Cardiac fibroblast (primary cell): ENCODE measurements at regions not wholly inside any gene's neighbourhood (a gene's known extent, or its start where the extent isn't known, plus 50 kb on each side); places are given as distances from the start of the nearest gene placed in this dataset.

Source experiments
- DNase-seq, 2 donors: peaks; one replicate each; pipeline versions ENCODE4 v3.0.0 to v3.0.0-alpha.2; 2010; ENCODE audit warnings: low read depth in 2 of 2
- H3K4me3 ChIP-seq, 2 donors: replicated peaks in 1 of 2; 1 replicate in 1 of 2; 2 replicates in 1 of 2; pipeline ENCODE4 v1.5.1; 2011; ENCODE audit warnings: low read depth in 2 of 2, low read length in 2 of 2, mild to moderate bottlenecking in 2 of 2, moderate library complexity in 1 of 2
- CTCF ChIP-seq: IDR thresholded peaks from one replicate; pipeline ENCODE4 v1.5.1; 2011; ENCODE audit warnings: low read depth, mild to moderate bottlenecking, low read length, inconsistent platforms

GRCh38 chr16:13823501-13823900, 96.5 kb upstream of the ERCC4 start:
- TF ChIP-seq CTCF: no peak
- H3K4me3 ChIP-seq: no peak overlapping the region
- DNase-seq: no peak

- no peak overlapping the region for H3K4me3 ChIP-seq
- DNase-seq: no peak
- TF ChIP-seq CTCF: no peak
Observed at GRCh38 chr16:13829697-13830299, 90.2 kb upstream of the ERCC4 start.

GRCh38 chr16:13833515-13833914, 86.4 kb upstream of the ERCC4 start:
- DNase-seq: no peak
- H3K4me3 ChIP-seq: no peak overlapping the region
- no peak for TF ChIP-seq CTCF

- no peak overlapping the region for H3K4me3 ChIP-seq
- TF ChIP-seq CTCF: no peak
- peak in 1 of 2 donors; percentile 3 for DNase-seq
Observed at GRCh38 chr16:13835387-13835786, 84.6 kb upstream of the ERCC4 start.

GRCh38 chr16:13835935-13836730, 83.8 kb upstream of the ERCC4 start:
- no peak for DNase-seq
- no peak for TF ChIP-seq CTCF
- no peak overlapping the region for H3K4me3 ChIP-seq

- no peak overlapping the region for H3K4me3 ChIP-seq
Observed at GRCh38 chr16:13838401-13839190, 81.4 kb upstream of the ERCC4 start.

More at GRCh38 chr16:13838401-13839190, 81.4 kb upstream of the ERCC4 start:
- DNase-seq: no peak
- TF ChIP-seq CTCF: no peak
